ENCODE measurements at regions not wholly inside any gene's neighbourhood (a gene's known extent, or its start where the extent isn't known, plus 50 kb on each side); places are given as distances from the start of the nearest gene placed in this dataset.

DNA sequence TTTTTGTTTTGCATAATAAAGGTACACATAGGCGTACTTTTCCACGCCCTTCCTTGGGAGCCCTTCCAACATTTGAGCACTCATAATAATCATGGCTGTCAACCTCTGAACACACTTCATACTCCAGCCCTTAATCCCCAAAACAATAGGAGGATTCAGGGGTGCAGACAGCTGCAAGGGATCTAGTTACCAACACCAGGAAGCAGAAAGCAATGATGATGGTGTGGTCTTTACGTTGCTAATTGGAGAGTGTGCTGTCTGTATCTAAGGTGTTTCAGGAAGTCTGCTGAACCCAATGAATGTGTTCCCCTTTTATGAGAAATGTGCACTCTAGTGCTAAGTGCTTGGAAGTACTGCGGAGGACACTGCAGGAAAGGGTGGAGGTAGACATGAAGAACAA lies 60.3 kb upstream of the PDZRN3 start:
- TF ChIP-seq CTCF (conservative IDR thresholded peaks at IDR 0.05; ENCODE audit: low read depth, low read length) = no peak
- no peak for TF ChIP-seq EZH2 (IDR thresholded peaks at IDR 0.05; ENCODE audit: borderline replicate concordance, low read depth, low read length, poor library complexity, severe bottlenecking)
